SK-N-MC (cell line): ENCODE measurements at regions not wholly inside any gene's neighbourhood (a gene's known extent, or its start where the extent isn't known, plus 50 kb on each side); places are given as distances from the start of the nearest gene placed in this dataset.
"Not testable (repeated sequence)": the region's sequence is repeated elsewhere in the genome, so short reads cannot be mapped to it uniquely, and the experiment has no call there.

Experiments
- DNase-seq: peaks from one replicate; pipeline ENCODE4 v3.0.0-alpha.2; 2011; ENCODE audit warnings: low read depth, low spot score
- H3K27ac ChIP-seq: fragments of 200-600 bp; sonication (generic); 2 replicates; pipeline ENCODE4 v1.5.1; 2016; ENCODE audit warnings: mixed run types
- H3K36me3 ChIP-seq: fragments of 200-600 bp; sonication (generic); 2 replicates; pipeline ENCODE4 v1.6.1; 2017; ENCODE audit warnings: antibody characterized with exemption, low read length, mixed read lengths; ENCODE audit not compliant: insufficient read depth
- H3K4me3 ChIP-seq: fragments of 200-600 bp; sonication (generic); 2 replicates; pipeline ENCODE4 v1.5.1; 2016
- H3K9ac ChIP-seq: fragments of 200-600 bp; sonication (generic); 2 replicates; pipeline ENCODE4 v1.8.0; 2017; ENCODE audit warnings: mixed run types, mixed read lengths; ENCODE audit not compliant: insufficient read length
- H3K9me3 ChIP-seq: fragments of 200-600 bp; sonication (generic); 2 replicates; pipeline ENCODE4 v1.6.1; 2017; ENCODE audit warnings: low read depth, mild to moderate bottlenecking, antibody characterized with exemption, low read length, moderate library complexity, mixed read lengths
- EZH2 ChIP-seq: fragments of 200-600 bp; sonication (generic); IDR thresholded peaks from one replicate; pipeline ENCODE4 v1.6.1; 2017; ENCODE audit warnings: antibody characterized with exemption
- FOXP2 ChIP-seq: optimal IDR thresholded peaks from 2 replicates; pipeline ENCODE3; 2011; ENCODE audit warnings: mild to moderate bottlenecking, moderate library complexity; ENCODE audit not compliant: insufficient read depth; ENCODE audit errors: extremely low read length, control extremely low read depth
- POLR2AphosphoS5 ChIP-seq: IDR thresholded peaks from 2 replicates; pipeline ENCODE4 v1.6.1; 2012; ENCODE audit warnings: mild to moderate bottlenecking, low read depth, low read length, borderline replicate concordance

GRCh38 chr13:112260108-112261055, 115.8 kb upstream of the SPACA7 start:
- DNase-seq, result no peak
- TF ChIP-seq POLR2AphosphoS5 (no peak), EZH2 (no peak), FOXP2 (no peak)
- no peaks in the 10 kb centered on the region for H3K36me3 ChIP-seq

DNA sequence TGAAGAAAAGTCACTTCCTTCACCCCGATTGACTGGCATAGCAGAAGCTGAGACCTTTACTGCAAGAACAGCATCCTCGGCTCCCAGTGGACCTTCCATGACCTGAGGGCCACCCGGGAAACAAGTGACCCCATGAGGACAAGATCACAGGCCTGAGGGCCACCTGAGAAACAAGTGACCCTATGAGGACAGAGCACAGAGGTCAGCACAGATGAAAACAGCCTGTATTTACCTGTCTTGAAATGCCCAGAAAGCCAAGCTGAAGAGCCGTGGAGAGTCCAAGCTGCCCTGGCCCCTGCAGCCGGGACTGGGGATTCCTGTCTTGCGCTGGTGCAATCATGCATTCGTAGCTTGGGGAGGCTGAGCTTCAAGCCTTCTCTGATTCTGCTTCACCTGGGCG, 114.2 kb upstream of the SPACA7 start:
- Histone ChIP-seq H3K9me3 (no peaks in the 10 kb centered on the region), H3K9ac (no peak overlapping the region), H3K4me3 (no peak overlapping the region), H3K36me3 (no peaks in the 10 kb centered on the region), H3K27ac (no peak overlapping the region)
- DNase-seq, result no peak
- TF ChIP-seq EZH2, result no peak
- no peak for TF ChIP-seq FOXP2
- TF ChIP-seq POLR2AphosphoS5, result no peak

More at GRCh38 chr13:112260108-112261055, 115.8 kb upstream of the SPACA7 start:
- H3K4me3 ChIP-seq, result no peak overlapping the region
- H3K9ac ChIP-seq, result no peak overlapping the region
- H3K9me3 ChIP-seq, result no peaks in the 10 kb centered on the region
- H3K27ac ChIP-seq, result no peak overlapping the region

DNA sequence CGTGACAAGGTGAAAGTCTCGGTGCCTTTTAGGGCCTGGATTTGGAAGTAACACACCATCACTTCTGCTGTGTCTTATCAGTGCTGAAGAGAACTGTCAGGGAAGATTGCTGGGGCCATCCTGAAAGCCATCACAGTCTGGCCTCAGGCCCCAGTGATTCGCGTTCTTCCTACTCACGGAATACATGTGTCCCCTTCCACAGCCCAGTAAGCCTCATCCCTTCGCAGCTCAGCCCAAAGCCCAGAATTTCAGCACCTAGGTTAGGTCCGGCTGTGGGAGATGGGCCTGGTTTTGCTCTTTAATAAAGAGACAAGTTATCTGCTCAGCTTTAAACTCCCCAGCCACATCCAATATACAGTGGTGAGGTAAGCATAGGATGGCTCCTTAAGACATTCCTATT, 113.0 kb upstream of the SPACA7 start:
- Histone ChIP-seq H3K4me3 (no peak overlapping the region), H3K27ac (no peak overlapping the region), H3K36me3 (no peaks in the 10 kb centered on the region), H3K9ac (no peak overlapping the region), H3K9me3 (no peaks in the 10 kb centered on the region)
- DNase-seq, result no peak
- TF ChIP-seq POLR2AphosphoS5 (no peak), FOXP2 (no peak), EZH2 (no peak)

- no peaks in the 10 kb centered on the region for H3K36me3 ChIP-seq
- TF ChIP-seq EZH2 (no peak), FOXP2 (no peak), POLR2AphosphoS5 (no peak)
- no peak overlapping the region for H3K4me3 ChIP-seq
- no peak overlapping the region for H3K9ac ChIP-seq
- no peak for DNase-seq
- no peaks in the 10 kb centered on the region for H3K9me3 ChIP-seq
- H3K27ac ChIP-seq, result no peak overlapping the region
Observed at GRCh38 chr13:112267660-112268059, 108.5 kb upstream of the SPACA7 start.

GRCh38 chr13:112270951-112271350, 105.2 kb upstream of the SPACA7 start:
- Histone ChIP-seq H3K4me3 (no peak overlapping the region), H3K9ac (no peak overlapping the region), H3K9me3 (no peaks in the 10 kb centered on the region), H3K36me3 (no peaks in the 10 kb centered on the region), H3K27ac (no peak overlapping the region)
- no peak for TF ChIP-seq POLR2AphosphoS5
- no peak for TF ChIP-seq EZH2
- no peak for TF ChIP-seq FOXP2
- no peak for DNase-seq

DNA sequence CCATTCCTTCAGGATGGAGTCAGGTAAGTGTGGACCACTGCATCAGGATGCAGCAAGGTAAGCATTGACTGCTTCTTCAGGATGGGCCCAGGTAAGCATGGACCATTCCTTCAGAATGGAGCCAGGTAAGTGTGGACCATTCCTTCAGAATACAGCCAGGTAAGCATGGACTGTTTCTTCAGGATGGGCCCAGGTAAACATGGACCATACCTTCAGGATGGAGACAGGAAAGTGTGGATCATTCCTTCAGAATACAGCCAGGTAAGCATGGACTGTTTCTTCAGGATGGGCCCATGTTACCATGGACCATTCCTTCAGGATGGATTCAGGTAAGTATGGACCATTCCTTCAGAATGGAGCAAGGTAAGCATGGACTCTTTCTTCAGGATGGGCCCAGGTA, 89.4 kb upstream of the SPACA7 start:
- H3K9ac ChIP-seq, H3K36me3 ChIP-seq, H3K27ac ChIP-seq, H3K4me3 ChIP-seq, DNase-seq, H3K9me3 ChIP-seq: not testable (repeated sequence)

DNA sequence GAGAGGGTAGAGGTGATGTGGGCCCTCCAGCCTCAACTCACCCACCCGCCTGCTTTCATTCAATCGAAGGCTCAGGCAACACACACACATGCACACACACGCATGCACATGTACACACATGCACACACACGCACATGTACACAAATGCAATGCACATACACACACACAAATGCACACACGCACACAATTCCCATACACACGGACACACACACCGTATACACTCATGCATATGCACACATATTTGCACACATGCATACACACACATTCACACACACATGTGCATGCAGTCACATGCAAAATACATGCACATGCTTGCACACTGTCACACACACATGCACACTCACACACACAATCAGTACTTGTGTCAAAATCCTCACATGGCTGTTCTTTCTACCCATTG, 55.9 kb upstream of the SPACA7 start:
- Histone ChIP-seq H3K27ac (no peak overlapping the region), H3K9ac (no peak overlapping the region), H3K4me3 (no peak overlapping the region), H3K9me3 (no peaks in the 10 kb centered on the region), H3K36me3 (no peaks in the 10 kb centered on the region)
- no peak for DNase-seq
- TF ChIP-seq FOXP2 (no peak), POLR2AphosphoS5 (no peak), EZH2 (no peak)

- Histone ChIP-seq H3K4me3 (no peak overlapping the region), H3K9me3 (no peaks in the 10 kb centered on the region), H3K36me3 (no peaks in the 10 kb centered on the region), H3K9ac (no peak overlapping the region), H3K27ac (no peak overlapping the region)
- DNase-seq, result no peak
- TF ChIP-seq EZH2 (no peak), POLR2AphosphoS5 (no peak), FOXP2 (no peak)
Observed at GRCh38 chr13:112322557-112322956, 53.6 kb upstream of the SPACA7 start.

DNA sequence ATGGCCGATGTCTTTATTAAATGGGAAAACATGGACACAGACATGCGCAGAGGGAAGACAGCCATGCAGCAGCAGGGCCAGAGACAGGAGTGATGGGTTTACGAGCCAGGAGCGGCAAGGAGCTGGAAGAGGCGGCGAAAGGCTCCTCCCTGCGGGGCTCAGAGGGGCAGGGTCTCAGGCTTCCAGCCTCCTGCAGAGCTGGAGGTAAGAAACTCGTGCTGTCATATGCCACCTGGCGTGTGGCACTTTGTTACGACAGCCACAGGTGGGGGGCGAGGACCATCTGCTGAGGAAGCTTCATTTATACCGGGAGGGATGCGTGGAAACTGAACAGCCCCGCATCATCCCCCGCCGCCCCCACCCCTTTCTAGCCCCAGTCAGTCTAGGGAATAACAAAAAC, 52.0 kb upstream of the SPACA7 start:
- H3K36me3 ChIP-seq, result no peaks in the 10 kb centered on the region
- no peak overlapping the region for H3K4me3 ChIP-seq
- DNase-seq, result no peak
- H3K9ac ChIP-seq, result no peak overlapping the region
- H3K9me3 ChIP-seq, result no peaks in the 10 kb centered on the region
- H3K27ac ChIP-seq, result no peak overlapping the region
- no peak for TF ChIP-seq FOXP2
- no peak for TF ChIP-seq POLR2AphosphoS5
- no peak for TF ChIP-seq EZH2
